ENCODE measurements at regions not wholly inside any gene's neighbourhood (a gene's known extent, or its start where the extent isn't known, plus 50 kb on each side); places are given as distances from the start of the nearest gene placed in this dataset.
A peak's percentile ranks its signal among the peaks of the same experiment; 100 is the strongest.

DNA sequence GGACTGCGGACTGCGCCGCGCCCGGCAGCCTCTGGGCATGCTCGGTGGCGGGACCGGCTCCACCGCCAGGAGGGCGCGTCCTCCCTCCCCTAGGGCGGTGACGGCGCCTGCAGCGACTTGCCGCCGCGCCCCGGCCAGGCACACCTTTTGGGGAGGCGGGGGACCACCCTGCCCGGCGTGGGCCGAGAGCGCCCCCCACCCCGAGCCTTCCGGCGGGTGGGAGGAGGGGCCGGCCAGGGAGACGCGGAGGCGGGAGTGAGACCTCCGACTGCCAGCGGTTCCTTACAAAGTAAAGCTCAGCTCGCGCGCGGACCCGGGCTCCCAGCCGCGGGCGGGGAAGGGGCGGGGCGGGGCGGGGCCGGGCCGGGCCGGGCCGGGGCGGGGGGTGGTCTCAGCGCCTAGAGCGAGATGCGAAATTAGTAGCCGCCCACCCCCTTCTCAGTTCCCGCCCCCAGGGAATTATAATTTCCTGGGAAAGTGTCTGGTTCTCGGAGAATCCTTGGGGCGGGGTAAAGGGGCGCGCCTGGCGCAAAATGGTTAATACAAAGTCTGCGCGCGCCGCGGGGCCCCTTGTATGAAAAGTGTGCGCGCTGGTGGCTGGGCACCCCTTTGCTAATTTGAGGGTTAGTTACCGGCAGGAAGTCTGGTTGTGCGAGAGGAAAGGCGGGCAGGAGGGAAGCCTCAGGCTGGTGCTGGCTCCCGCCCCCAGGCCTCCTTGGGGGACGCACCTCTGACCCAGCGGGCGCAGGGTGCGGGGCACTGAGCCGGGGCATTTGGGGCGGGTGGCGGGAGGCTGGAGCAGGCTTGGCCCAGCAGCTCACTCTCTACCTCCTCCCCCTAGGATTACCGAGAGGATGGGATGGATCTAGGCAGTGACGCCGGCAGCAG, 224.8 kb upstream of the IL12A start:
- peak overlapping the region; percentile 85 for H3K9ac ChIP-seq (ENCODE audit: low read length)
- peaks cover 34% of the 10 kb centered on the region for H3K79me2 ChIP-seq (ENCODE audit: insufficient read depth, low read length)
- no peaks in the 10 kb centered on the region; a peak in 1 of 4 replicates for H3K36me3 ChIP-seq (ENCODE audit: control insufficient read depth in 1 of 2, insufficient read depth in 2 of 2, low read length in 2 of 2)
- ChIA-PET POLR2A (interaction anchor here (0.7 kb wide), 1 partner anchor 11 kb away, joined by 3 read pairs; no protein-coding TSS in a partner anchor), RAD21 (ENCODE audit: low non-redundant PET in 1 of 2, low total read pairs in 2 of 2, uncharacterized antibody in 2 of 2, unreplicated experiment in 2 of 2) (no interaction called here), CTCF (no interaction called here)
- DNase-seq (ENCODE audit: low read depth, low spot score), result peak; percentile 71
- H4K20me1 ChIP-seq (ENCODE audit: insufficient read depth), result no peaks in the 10 kb centered on the region
- H3K9me3 ChIP-seq (ENCODE audit: control insufficient read depth in 1 of 2, insufficient read depth in 1 of 2, low read depth in 1 of 2, low read length in 2 of 2), result no peaks in the 10 kb centered on the region
- H3K4me3 ChIP-seq (replicated peaks in 1 of 2; ENCODE audit: low read depth in 1 of 2, low read length in 2 of 2), result peak overlapping the region; percentile 68 to 79
- H2AFZ ChIP-seq (ENCODE audit: low read depth, low read length, poor library complexity, severe bottlenecking), result no peak overlapping the region
- peak; percentile 69 for ATAC-seq
- H3K4me2 ChIP-seq (ENCODE audit: low read length), result peak overlapping the region; percentile 93
- TF ChIP-seq CEBPB (IDR thresholded peaks at IDR 0.05; ENCODE audit: low read depth) (no peak), YY1 (IDR thresholded peaks at IDR 0.05; ENCODE audit: extremely low read depth, insufficient replicate concordance, low read depth, low read length) (peak; percentile 6), POLR2A (IDR thresholded peaks at IDR 0.05; ENCODE audit: borderline replicate concordance, extremely low read depth, insufficient read depth, insufficient read length) (peak; percentile 84), TCF7L2 (IDR thresholded peaks at IDR 0.05; ENCODE audit: borderline replicate concordance, extremely low read depth, insufficient read depth, insufficient read length) (peak; percentile 48)
- TF ChIP-seq, protein P1, sequence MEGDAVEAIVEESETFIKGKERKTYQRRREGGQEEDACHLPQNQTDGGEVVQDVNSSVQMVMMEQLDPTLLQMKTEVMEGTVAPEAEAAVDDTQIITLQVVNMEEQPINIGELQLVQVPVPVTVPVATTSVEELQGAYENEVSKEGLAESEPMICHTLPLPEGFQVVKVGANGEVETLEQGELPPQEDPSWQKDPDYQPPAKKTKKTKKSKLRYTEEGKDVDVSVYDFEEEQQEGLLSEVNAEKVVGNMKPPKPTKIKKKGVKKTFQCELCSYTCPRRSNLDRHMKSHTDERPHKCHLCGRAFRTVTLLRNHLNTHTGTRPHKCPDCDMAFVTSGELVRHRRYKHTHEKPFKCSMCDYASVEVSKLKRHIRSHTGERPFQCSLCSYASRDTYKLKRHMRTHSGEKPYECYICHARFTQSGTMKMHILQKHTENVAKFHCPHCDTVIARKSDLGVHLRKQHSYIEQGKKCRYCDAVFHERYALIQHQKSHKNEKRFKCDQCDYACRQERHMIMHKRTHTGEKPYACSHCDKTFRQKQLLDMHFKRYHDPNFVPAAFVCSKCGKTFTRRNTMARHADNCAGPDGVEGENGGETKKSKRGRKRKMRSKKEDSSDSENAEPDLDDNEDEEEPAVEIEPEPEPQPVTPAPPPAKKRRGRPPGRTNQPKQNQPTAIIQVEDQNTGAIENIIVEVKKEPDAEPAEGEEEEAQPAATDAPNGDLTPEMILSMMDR (IDR thresholded peaks at IDR 0.05 in 2 of 3, conservative IDR thresholded peaks at IDR 0.05 in 1 of 3; ENCODE audit: borderline replicate concordance in 1 of 3, insufficient read depth in 1 of 3, low read depth in 2 of 3, low read length in 2 of 3), result 0 out of 6 replicates have a peak, but pooled peaks of 1 of the 3 experiments have one; percentile 13
- H3K9me2 ChIP-seq (ENCODE audit: insufficient read depth), result no peaks in the 10 kb centered on the region
- peaks cover 31 to 46% of the 10 kb centered on the region in 2 experiments for H3K4me1 ChIP-seq (ENCODE audit: control insufficient read depth in 1 of 2, insufficient read depth in 2 of 2, low read length in 2 of 2)
- no peaks in the 10 kb centered on the region for H3K27me3 ChIP-seq (ENCODE audit: insufficient read depth, low read length)
- intact Hi-C loops (cut with micrococcal nuclease), result no loop called here
- BruUV-seq (replicated peaks), result no TSS peak
- peak overlapping the region; percentile 86 for H3K27ac ChIP-seq (ENCODE audit: low read depth, low read length)

All from HCT116 (cell line).